ENCODE measurements at regions not wholly inside any gene's neighbourhood (a gene's known extent, or its start where the extent isn't known, plus 50 kb on each side); places are given as distances from the start of the nearest gene placed in this dataset.

- no peak for TF ChIP-seq CHD7 (IDR thresholded peaks at IDR 0.05; ENCODE audit: insufficient replicate concordance, low read length)
- TF ChIP-seq TBP (IDR thresholded peaks at IDR 0.05; ENCODE audit: low read depth, low read length), result no peak
- no peak for TF ChIP-seq BACH1 (IDR thresholded peaks at IDR 0.05; ENCODE audit: low read length)
- TF ChIP-seq SP4 (IDR thresholded peaks at IDR 0.05; ENCODE audit: low read length), result no peak
- TF ChIP-seq CBX8 (IDR thresholded peaks at IDR 0.05; ENCODE audit: borderline replicate concordance, low read depth, low read length), result no peak
- no peak for TF ChIP-seq ASH2L (IDR thresholded peaks at IDR 0.05; ENCODE audit: low read length)
- TF ChIP-seq SIN3A (conservative IDR thresholded peaks at IDR 0.05 in 1 of 2, IDR thresholded peaks at IDR 0.05 in 1 of 2; ENCODE audit: low read depth in 1 of 2, low read length in 2 of 2), result no peak
Measured at GRCh38 chr11:122509091-122509490, 146.4 kb upstream of the UBASH3B start (continued).

All from H1 (cell line).